Medulla oblongata (tissue), 1 donor: ENCODE measurements at regions not wholly inside any gene's neighbourhood (a gene's known extent, or its start where the extent isn't known, plus 50 kb on each side); places are given as distances from the start of the nearest gene placed in this dataset.
"Not testable (repeated sequence)": the region's sequence is repeated elsewhere in the genome, so short reads cannot be mapped to it uniquely, and the experiment has no call there.

Source experiments
- DNase-seq: peaks from one replicate; pipeline ENCODE4 v3.0.0-alpha.2; 2015; ENCODE audit errors: extremely low spot score

GRCh38 chr17:45554479-45554878, 64.0 kb upstream of the PLEKHM1 start:
- not testable (repeated sequence) for DNase-seq

- not testable (repeated sequence) for DNase-seq
These were observed 68.3 kb upstream of the PLEKHM1 start for GRCh38 chr17:45558821-45559220.

- not testable (repeated sequence) for DNase-seq
These were observed 72.3 kb upstream of the PLEKHM1 start for GRCh38 chr17:45562868-45563267.

- DNase-seq = not testable (repeated sequence)
These were observed 72.8 kb upstream of the PLEKHM1 start for GRCh38 chr17:45563283-45563682.

- not testable (repeated sequence) for DNase-seq
These were observed 77.8 kb upstream of the PLEKHM1 start for GRCh38 chr17:45568275-45568674.

GRCh38 chr17:45573326-45573725, 82.8 kb upstream of the PLEKHM1 start:
- not testable (repeated sequence) for DNase-seq

- DNase-seq = no peak
These were observed 83.6 kb upstream of the PLEKHM1 start for GRCh38 chr17:45573924-45574770.

GRCh38 chr17:45575126-45575885, 84.8 kb upstream of the PLEKHM1 start:
- no peak for DNase-seq

- DNase-seq = not testable (repeated sequence)
These were observed 86.2 kb upstream of the PLEKHM1 start for GRCh38 chr17:45576527-45577307.

- no peak for DNase-seq
These were observed 87.2 kb upstream of the PLEKHM1 start for GRCh38 chr17:45577571-45578279.

GRCh38 chr17:45578516-45579455, 88.3 kb upstream of the PLEKHM1 start:
- DNase-seq = no peak

- DNase-seq = no peak
These were observed 89.3 kb upstream of the PLEKHM1 start for GRCh38 chr17:45579529-45580495.

- DNase-seq = no peak
These were observed 90.4 kb upstream of the PLEKHM1 start for GRCh38 chr17:45580924-45581323.

- no peak for DNase-seq
These were observed 91.3 kb upstream of the PLEKHM1 start for GRCh38 chr17:45581860-45582259.

GRCh38 chr17:45584092-45585036, 93.8 kb upstream of the PLEKHM1 start:
- peak; percentile 77 for DNase-seq

- DNase-seq = peak; percentile 91
These were observed 94.7 kb upstream of the PLEKHM1 start for GRCh38 chr17:45585037-45585733.
